Fibroblast of skin of right quadriceps (primary cell): ENCODE measurements at regions not wholly inside any gene's neighbourhood (a gene's known extent, or its start where the extent isn't known, plus 50 kb on each side); places are given as distances from the start of the nearest gene placed in this dataset.
A peak's percentile ranks its signal among the peaks of the same experiment; 100 is the strongest.

ENCODE experiments used
- DNase-seq: peaks from one replicate; pipeline ENCODE4 v3.0.0-alpha.2; 2013

DNA sequence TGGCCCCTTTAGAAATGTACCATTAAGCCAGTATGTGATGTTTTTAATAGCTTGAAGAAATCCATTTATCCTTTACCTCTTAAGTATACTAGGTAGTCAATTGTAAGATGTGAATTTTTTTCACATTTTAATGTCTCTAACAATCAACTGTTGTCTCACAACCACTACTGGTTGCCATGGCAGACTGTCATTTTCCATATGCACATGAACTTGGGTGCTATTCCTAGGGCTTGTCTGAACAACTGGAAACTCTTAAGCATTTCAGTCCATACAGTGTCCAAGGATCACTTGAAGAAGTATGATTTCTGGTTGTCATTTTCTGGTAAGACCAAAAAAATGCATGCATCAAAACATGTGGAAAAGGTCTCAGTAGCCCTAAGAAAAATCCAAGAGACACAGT lies 315.1 kb downstream of the HHIPL2 start:
- no peak for DNase-seq

DNA sequence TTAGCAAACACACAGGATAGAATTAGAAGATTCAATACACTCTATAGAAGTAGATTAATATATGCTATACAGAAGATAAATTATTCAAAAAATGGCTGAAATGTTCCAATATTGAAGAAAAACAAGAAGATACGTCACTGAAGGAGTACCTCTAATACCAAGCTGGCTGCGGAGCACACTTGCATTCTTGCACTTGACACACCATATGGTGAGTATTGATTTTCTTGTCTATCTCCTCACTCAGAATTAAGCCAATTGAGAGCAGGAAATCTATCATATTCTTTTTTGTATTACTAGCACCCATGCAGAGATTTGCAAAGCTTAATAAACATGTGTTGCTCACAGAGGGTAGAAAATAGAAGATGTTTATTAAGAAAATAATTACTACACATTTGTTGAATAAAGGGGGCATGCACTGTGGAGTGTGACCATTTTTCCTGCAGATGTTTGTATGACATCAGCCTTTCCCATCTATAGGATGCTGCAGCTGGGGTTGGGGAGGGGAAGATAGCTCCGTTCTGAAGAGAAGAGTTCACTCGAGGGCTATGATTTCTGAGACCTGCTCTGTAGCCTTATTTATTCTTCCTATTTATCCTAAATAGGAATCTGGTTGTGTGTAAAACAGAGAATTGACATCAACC lies 318.1 kb downstream of the HHIPL2 start:
- DNase-seq: no peak

DNA sequence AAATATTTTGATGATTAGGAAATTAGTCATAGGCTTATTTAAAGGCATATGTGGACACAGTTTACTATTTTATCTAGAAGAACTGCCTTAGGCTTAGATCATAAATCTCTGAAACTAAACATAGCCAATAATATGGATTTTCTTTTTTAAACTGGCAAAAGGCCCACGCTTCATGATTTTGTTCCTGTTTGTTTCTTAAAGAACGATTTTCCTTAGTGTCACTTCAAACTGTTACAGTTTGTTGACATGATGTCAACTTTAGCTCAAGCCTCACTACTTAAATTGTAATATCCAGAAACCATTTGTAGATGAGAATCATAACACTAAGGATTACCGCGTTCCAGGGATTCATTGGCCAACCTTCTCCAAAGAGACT lies 322.6 kb downstream of the HHIPL2 start:
- peak; percentile 8 for DNase-seq

DNA sequence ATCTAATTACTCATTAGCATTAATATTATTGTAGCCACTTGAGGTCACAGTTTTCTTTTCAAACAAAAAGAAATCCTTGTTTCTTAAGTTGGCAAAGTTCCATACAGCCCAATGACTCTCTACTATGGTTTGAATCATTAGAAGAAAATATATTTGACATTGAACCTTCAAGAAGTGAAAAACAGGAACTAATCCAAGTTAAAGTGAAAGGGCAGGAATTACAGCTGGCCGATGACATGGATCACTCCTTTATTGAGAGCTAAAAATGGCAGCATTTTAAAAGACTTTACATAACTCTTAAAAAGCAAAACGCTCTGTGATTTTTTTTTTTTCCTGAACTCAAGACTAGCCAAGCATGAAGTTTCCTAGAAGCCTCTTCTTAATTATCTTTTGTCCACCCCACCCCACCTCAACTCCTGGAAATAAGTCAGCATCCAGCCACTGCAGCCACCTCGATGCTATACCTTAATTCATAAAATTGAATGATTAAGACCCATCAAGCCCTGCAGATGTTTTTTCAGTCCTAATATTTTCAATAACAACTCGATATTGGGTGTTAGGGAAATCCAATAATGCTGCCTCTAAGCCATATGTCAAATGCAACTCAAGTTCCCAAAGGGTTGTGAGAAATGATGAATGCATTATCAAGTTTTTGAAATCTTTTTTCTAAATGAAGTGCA lies 323.1 kb downstream of the HHIPL2 start:
- peak; percentile 14 for DNase-seq

DNA sequence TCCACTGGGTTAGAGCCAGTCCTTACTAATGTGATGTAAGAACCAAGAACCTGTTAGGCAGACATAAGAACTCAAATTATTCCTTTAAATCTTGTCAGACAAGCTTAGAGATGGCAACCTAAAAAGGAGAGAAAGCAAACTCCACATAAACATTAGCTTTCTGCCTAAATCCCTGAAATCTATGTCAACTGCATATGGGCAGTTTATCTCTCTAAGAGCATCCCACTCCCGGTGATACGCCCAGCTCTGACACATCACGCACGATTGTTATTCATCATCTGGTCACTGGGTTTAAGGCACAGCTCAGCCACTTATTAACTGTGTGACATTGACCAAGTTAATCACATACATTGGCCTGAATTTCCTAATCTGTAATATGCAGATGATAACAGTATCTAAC lies 323.7 kb downstream of the HHIPL2 start:
- no peak for DNase-seq

DNA sequence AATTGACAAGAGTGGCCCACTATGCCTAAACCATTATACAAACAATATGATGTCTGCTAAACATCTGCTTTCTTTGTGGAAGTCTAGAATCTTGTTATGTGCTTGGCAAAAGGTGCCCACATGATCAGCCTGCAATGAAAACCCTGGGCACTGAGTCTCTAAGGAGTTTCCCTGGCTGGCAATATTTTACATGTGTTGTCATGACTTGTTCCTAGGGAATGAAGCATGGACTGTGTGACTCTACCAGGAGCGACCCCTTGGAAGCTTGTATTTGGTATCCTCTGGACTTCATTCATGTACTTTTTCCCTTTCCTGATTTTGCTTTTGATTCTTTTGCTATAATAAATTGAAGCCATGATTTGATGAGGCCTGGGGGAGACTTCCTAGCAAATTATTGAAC lies 324.9 kb downstream of the HHIPL2 start:
- DNase-seq: no peak

DNA sequence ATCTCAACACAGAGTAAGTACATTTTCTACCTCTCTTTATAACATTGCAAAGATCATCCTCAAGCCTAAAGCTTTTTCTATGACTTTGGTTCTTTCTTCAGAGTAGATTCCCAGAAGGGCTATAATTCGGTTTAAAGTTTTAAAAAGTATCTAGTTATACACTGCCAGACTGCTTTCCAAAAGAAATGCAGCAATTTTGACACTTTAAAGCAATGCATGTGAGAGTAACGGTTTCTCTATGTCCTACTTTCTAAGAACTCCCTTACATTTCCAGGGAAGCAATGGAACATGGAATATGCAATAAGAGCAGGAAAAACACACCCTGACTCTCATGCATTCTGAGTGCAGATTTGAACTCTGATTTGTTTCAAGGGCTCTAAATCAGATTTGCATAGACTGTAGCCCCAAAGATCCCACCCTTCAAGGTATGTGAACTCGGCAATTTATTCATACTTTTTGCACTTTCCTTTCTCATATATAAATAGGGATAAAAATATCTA lies 331.6 kb downstream of the HHIPL2 start:
- DNase-seq: no peak

DNA sequence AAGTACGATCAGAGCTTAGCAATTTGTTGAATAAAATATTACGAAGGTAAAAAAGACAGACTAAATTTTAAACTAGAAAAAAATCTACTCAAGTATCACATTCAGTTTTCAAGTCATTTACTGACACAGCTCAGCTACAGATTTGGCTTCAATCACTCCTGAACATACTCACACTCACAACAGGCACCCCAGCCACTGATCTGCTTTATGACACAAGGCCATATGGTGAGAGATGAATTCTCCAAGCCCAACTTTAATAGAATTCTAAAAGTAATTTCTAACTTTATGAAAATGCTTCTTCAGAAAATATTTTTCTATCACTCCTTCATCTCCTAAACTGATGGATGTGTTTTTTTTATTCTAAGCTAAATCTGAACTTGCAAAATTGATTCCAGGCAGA lies 337.1 kb downstream of the HHIPL2 start:
- DNase-seq: no peak

DNA sequence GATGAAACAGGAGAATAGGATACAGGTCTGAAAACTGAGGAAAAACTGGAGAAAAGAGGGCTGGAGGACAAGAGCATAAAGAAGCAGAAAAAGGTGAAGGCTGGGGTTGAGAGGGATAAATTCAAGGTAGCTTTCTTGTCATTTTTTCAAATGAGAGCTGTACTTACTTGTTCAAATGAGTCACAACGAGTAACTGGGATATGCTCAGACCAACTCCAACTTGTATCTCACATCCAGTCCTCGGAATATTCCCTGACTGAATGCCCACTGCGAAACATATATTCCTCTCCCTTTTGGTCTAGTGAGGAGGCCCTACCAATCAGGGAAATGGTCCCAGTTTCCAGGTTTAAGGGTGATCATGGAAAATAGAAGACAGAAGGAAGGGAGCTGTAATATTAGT lies 343.4 kb downstream of the HHIPL2 start:
- no peak for DNase-seq

DNA sequence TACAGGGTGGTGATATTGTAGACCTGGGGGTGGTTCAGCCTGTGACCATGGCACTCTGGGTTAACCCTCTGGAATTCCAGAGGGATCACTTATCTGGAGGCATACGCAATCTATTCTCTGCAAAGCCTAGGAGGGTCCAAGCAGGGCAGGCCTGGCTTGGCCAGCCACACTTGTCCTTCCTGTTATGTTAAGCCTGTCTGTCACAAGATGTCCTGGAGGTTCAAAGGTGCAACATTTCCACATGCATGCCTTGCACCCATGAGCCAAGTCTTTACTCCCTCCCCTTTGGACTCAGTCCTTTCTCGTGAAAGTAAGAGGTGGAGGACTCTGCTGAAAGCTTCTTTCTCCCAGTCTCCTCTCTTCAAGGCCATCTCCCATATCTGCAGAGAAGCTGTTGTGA lies 345.1 kb downstream of the HHIPL2 start:
- DNase-seq: no peak

DNA sequence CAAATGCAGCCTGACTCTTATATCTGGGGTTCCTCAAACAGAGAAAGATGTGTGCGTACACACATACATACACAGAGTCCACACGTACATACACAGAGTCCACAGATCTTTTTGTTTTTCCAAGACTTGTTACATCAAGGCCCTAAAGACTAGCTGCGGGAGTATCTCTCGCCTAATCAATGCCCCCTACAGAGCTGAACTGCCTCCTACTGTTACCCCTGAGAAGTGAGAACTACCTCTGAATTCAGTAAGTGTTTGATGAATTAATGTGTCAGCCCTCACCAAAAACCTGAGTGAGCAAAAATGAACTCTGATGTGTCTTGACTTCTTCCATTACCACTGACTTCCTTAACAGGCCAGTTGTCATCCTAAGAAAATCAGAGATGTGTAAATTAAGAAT lies 351.2 kb downstream of the HHIPL2 start:
- DNase-seq: no peak

DNA sequence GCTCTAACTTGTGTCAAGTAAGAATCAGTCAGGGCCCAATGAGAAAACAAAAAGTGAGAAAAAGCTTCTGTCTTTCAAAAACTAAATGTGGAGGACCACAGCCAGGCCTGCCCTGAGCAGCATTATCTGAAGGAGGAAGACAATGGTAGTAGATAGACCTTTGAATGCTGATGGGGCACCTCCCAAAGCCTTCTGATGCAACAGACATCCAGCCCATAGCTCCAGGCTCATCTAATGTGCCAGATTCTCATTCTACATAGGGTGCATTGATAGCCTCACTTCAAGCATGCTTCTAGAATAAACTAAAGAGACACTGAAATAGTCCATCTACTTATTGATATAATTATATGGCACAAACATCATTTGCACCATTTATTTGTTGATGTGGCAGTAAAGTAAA lies 351.6 kb downstream of the HHIPL2 start:
- no peak for DNase-seq

DNA sequence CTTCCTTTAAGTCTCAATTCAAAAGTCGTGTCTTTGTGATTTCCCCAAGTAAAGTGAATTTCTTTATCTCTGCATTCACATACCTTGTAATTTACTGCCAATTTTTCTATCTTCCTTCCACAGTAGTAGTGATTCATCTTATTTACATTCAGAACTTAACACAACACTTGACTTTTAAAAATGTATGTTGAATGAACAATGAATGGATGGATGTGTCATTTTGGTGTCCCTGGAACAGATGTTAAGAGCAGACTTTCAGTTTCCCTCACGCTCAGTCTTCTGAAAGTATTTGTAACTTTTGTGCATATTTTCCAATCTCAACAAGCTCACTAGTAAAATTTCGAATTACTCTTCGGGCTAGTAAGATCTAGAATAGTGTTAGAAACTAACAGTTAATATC lies 352.0 kb downstream of the HHIPL2 start:
- no peak for DNase-seq

DNA sequence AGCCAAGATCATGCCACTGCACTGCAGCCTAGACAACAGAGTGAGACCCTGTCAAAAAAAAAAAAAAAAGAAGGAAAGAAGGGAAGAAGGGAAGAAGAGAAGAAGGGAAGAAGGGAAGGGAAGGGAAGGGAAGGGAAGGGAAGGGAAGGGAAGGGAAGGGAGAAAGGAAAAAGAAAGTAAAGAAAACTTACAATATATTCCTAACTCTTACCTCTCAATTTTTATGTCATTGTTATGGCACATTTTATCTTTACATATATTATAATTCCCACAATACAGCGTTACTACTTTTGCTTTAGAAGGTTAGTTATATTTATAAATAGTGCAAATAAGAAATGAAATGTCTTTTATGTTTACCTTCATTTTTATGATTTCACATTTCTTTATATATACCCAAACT lies 358.7 kb downstream of the HHIPL2 start:
- DNase-seq: no peak

DNA sequence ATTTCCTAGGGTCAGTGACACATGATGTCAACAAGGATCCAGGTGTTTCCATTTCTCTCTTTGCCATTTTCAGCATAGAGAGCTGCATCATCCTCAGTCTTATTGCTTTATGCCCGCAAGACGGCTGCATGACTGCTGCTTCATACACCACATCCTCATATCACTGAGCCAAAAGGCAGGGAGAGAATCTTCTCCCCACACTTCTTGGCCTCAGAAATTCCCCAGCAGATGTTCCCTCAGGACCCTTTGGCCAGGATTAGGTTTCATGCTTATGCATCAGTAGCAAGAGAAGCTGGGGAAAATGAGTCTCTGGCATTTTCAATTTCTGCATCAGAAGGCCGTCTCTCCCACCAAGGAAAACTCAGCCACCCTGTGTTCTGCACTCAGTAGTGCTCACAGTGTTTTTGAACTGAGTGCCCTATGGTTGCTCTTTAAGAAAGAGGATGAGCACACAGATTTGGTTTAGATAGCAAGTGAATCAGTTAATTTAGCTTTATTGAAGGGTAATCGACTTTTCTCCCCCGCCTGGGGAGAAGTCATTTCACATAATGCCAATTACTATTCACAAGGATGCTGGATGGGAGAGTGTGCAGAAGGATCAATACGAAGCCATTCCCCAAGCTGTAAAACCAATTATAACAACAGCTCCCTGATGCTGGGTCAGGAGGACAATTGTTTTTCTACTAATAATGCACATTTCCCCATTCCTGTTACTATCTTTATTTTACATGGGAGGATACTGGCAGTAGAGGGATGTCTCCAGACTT lies 360.2 kb downstream of the HHIPL2 start:
- no peak for DNase-seq

DNA sequence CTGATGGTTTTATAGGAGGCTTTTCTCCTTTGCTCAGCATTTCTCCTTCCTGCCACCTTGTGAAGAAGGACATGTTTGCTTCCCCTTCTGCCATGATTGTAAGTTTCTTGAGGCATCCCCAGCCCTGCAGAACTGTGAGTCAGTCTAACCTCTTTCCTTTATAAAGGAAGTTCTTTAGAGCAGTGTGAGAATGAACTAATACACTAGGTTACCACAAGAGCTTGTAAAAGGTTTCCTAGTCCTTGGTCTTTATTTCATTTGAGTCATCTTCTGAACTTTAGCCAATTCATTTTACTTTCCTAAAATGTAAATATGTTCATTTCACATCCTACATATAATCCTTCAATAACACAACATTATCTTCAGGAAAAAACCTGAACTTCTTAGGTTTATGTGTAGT lies 365.3 kb downstream of the HHIPL2 start:
- DNase-seq: peak; percentile 37

DNA sequence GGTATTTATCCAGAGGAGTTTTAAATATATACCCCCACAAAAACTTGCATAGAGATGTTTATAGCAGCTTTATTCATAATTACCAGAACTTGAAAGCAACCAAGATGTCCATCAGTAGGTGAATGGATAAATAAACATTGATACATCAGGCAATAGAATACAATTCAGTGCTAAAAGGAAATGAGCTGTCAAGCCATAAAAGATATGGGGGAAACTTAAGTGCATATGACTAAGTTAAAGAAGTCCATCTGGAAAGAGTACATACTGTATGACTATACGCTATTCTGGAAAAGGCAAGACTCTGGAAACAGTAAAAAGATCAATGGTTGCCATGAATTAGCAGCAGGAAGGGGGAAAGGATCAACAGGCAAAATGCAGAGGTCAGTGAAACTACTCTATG lies 366.7 kb downstream of the HHIPL2 start:
- DNase-seq: peak; percentile 3

DNA sequence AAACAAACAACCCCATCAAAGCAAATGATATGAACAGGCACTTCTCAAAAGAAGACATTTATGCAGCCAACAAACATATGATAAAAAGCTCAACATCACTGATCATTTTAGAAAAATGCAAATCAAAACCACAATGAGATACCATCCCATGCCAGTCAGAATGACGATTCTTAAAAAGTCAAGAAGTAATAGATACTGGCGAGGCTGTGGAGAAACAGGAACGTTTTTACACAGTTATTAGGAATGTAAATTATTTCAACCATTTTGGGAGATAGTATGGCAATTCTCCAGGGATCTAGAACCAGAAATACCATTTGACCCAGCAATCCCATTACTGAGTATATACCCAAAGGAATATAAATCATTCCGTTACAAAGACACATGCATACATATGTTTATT lies 370.4 kb downstream of the HHIPL2 start:
- DNase-seq: peak; percentile 15

DNA sequence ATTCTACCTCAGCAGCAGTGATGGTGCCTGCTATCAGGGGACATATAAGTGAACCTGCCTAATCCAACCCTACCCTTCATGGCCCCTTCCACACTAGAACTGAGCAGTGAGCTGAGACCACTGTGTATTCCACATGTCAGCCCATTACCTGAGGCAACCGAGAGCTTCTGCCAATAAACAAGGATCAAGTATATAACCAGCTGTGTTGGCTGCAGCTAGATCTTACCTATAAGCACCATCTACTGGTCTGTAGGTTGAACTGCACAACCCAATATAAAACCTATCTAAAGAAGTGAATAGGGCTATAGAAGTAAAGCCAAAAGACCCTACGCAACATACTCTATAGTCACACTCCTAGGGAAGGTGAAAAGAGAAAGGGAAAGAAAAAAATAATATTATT lies 376.9 kb downstream of the HHIPL2 start:
- DNase-seq: peak; percentile 57

DNA sequence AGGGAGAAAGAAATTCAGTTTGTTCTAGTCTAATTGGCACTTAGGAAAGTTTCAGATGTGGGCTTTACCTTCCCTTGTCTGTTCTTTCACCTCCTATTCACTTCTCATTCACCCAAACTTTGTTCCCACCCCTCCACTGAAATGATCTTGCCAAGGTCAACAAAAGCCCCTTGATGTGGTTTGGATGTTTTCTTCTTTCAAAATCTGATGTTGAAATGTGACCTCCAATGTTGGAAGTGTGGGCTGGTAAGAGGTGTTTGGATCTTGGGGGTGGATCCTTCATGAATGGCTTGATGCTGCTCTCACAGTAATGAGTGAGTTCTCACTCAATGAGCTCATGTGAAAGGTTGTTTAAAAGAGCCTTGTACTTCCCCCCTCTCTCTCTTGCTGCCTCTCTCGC lies 379.3 kb downstream of the HHIPL2 start:
- no peak for DNase-seq

DNA sequence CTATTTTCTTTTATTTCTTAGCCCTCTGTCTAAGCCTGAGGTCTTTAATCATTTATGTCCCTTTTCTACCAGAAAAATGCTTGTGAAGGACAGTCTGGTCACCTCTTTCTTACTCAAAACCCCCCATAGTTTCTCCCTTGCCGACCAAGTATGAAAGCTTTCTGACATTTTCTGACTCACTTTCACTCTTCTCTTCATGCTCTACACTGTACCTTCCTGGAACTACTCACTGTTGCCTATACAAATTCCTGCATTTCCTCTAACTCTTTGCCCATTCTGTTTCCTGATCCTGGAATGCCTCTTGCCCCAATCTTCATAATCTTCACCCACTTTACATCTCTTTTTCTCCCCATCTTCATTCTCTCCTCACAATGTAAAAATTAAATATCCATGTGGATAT lies 380.0 kb downstream of the HHIPL2 start:
- peak; percentile 5 for DNase-seq

DNA sequence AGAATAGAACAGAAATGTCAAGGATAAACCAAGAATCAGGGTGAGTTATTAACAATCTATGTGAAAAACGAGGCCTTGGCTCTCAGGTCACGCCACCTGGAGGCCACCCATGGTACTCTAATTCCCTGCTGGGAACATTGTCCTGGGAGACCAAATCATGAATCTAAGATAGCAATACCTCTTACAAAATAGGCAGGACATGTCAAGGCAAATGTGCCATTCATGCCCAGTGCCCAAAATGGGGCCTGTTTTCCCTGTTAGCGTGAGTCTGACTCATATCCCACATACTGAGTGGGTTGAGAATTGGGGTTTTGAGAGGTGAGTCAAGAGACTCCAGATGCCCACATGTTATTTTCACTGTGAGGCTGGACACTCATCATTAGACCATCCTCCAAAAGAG lies 380.8 kb downstream of the HHIPL2 start:
- DNase-seq: peak; percentile 80

DNA sequence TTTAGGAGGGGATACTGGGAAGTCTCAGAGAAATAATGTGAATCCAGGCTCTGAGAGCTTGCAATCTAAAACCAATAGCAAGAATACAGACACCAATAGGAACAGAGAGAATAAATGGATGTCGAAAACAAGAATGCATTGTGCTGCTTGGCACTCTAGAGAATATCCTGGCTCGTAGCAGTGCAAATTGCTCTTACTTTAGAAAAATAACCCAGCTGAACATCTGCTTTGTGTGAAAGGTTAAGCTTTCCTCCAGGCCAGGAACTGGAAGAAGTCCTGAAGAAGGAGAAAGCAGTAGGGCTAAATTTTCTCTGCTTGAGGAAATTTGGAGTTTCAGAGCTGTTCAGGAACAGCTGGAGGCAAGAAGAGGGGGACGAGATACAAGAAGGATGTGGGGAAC lies 382.3 kb downstream of the HHIPL2 start:
- no peak for DNase-seq

DNA sequence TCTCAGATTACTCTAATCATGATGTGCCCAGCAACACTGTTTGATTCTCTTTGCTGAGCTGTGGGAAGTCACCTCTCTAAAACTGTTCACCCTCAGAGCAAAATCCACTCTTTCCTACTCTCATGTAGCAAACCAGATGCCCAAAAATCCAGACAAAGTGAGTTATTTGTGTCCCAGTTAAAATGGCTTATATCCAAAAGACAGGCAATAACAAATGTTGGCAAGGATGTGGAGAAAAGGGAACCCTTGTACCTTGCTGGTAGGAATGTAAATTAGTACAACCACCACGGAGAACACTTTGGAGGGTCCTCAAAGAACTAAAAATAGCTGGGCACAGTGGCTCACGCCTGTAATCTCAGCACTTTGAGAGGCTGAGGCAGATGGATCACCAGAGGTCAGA lies 384.0 kb downstream of the HHIPL2 start:
- no peak for DNase-seq
